Activated naive CD4-positive, alpha-beta T cell treated with Interleukin-2 at 50 U/mL for 16 hours (primary cell): ENCODE measurements at regions not wholly inside any gene's neighbourhood (a gene's known extent, or its start where the extent isn't known, plus 50 kb on each side); places are given as distances from the start of the nearest gene placed in this dataset.

ENCODE experiments used
- DNase-seq: peaks from one replicate; pipeline ENCODE4 v3.0.0-alpha.2; 2020

GRCh38 chr2:234673961-234674759 is 177.3 kb upstream of the ARL4C start:
- no peak for DNase-seq

GRCh38 chr2:234673501-234673900 is 176.6 kb upstream of the ARL4C start:
- no peak for DNase-seq

GRCh38 chr2:234672498-234673150 is 175.7 kb upstream of the ARL4C start:
- DNase-seq: no peak

DNA sequence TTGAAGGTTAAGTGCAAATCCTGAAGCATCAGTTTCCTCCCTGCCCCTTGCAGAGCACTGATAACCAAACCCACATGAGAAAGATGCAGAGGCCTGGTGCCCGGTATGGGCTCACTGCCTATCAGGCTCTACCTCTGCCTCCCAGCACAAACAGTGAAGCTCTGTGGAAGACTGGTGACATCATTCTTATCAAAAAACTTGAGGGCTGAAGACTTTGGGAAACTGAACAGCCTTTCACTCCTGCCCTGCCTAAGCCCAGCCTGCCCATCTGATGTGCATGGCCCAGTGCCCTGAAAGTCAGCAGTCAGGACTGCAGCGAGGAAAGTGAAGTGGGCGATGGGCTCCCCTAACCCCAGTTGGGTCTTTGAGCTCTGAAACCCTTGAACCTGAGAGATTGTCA is 174.8 kb upstream of the ARL4C start:
- DNase-seq: no peak

DNA sequence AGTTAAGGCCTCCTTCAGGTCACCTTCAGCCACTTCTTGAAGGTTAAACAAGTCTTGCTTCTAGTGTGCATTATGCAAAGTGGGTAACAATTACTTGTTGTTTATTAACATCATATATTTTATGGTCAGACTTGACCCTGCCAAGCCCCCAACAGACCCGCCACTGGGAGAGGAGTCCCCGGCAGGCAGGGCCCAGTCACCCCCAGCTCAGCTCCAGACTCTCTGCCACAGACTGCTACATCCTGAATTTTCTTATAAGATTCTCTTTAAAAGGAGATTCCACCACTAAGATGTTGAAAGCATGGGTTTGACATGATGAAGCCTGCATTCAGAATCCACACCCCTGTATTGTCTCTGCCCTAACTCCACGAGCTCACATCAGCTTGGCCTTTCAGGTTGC is 174.3 kb upstream of the ARL4C start:
- DNase-seq: no peak

- no peak for DNase-seq
Observed at GRCh38 chr2:234670806-234671205, 173.9 kb upstream of the ARL4C start.

DNA sequence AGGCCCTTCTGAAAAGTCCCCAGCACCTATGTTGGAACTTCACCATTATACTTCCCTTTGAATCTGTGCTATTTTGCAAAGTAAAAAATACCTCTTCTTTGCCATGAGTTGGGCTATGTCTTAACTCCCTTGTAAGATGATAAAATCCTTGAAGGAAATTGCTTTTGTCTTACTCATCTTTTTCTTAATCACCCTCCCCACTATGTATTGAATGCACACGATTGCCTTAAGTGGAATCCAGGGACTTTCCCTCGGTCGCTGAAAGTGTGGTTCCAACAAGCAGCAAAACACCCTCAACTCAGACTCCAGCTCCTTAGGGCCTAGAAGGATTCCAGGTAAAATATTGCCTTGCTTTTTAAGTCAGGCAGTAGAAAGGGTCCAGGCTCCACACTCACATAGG is 173.2 kb upstream of the ARL4C start:
- DNase-seq: no peak

GRCh38 chr2:234669621-234670020 is 172.7 kb upstream of the ARL4C start:
- no peak for DNase-seq

- no peak for DNase-seq
Observed at GRCh38 chr2:234669001-234669400, 172.1 kb upstream of the ARL4C start.

DNA sequence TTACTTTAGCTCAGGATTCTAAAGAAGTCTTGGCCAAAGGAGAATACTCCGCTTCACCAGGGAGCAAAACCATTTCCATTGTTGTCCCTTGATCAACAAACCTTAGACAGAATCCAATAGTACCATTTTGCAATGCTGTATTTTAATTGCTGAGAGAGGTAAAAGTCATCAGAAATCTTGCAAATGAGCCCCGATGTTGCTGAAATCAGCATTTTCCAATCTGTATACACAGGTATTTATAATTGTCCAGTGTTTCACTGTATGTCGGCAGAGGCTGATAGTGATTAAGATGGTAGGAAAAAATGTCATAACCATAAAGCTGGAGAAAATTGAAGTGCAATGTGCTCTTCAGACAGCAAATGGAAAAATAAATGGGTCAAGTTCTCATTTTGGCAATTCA is 170.0 kb upstream of the ARL4C start:
- DNase-seq: no peak

DNA sequence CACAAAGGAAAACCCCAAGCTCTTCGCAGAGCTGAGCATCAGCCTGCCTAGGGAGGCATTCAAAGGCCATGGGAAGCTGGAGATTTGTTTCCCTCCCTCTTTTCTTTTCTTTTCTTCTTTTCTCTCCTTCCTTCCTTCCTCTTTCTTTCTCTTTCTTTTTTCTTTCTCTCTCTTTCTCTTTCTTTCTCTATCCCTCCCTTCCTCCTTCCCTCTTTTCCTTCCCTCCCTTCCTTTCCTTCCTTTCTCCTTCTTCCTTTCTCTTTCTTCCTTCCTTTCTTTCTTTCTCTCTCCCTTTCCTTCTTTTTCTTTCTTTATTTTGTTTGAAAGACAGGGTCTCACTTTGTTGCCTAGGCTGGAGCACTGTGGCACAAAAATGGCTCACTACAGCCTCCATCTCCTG is 168.4 kb upstream of the ARL4C start:
- DNase-seq: no peak

DNA sequence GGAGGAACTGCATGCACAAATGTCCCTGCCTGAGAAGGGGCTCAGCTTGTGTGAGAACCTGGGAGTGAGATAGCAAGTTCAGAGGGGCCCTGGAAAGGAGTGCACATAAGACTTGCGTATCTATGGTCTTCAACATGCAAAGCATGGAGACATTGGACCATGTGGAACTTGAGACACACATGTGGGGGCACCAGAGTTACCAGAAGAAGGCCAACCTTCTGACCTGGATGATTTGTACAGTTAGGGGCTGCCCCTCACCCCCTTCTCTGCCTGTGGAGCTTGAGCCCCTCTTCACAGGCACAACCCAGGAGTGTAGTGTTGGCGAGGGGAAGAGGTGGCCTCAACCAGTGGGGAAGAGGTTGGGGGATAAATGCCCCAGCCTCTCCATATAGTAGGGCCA is 165.0 kb upstream of the ARL4C start:
- DNase-seq: no peak

- no peak for DNase-seq
Observed at GRCh38 chr2:234661175-234661574, 164.3 kb upstream of the ARL4C start.

GRCh38 chr2:234655706-234656105 is 158.8 kb upstream of the ARL4C start:
- DNase-seq: no peak

GRCh38 chr2:234650911-234651310 is 154.0 kb upstream of the ARL4C start:
- no peak for DNase-seq

- no peak for DNase-seq
Observed at GRCh38 chr2:234649951-234650350, 153.1 kb upstream of the ARL4C start.

DNA sequence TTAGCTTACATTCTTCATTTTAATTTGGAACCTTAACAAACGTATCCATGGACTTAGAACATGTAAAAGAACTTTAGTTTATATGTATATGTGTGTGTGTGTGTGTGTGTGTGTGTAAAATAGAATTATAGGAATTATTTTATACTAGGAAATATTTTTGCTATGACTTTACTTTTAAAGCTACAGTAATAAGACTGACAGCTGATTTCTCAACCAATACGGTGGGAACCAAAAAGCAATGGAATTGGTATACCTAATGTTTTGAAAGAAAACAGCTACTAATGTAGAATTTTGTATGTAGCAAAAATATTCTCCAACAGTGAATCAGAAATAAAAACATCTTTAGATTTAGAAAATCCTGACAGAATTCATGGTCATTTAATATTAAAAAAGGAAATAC is 146.5 kb upstream of the ARL4C start:
- DNase-seq: no peak

- no peak for DNase-seq
Observed at GRCh38 chr2:234641086-234641485, 144.2 kb upstream of the ARL4C start.

- no peak for DNase-seq
Observed at GRCh38 chr2:234640657-234641056, 143.8 kb upstream of the ARL4C start.

DNA sequence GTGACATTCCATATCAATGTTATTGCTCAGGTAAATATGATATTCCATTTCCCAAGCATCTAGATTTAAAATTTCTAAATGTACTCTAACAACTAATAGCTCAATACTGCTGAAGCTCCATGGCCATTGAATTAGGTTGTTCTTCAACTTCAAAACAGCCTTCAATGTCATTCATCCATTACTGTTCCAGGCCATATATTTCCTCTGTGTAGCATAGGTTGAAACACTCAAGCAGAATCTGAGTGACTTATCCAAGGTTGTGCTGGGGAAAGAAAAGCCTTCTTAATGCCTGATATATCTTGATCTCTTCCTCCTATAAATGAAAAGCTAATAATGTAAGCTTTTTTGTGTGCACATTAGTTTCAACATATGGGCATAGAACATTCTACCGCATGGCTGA is 142.1 kb upstream of the ARL4C start:
- DNase-seq: no peak

DNA sequence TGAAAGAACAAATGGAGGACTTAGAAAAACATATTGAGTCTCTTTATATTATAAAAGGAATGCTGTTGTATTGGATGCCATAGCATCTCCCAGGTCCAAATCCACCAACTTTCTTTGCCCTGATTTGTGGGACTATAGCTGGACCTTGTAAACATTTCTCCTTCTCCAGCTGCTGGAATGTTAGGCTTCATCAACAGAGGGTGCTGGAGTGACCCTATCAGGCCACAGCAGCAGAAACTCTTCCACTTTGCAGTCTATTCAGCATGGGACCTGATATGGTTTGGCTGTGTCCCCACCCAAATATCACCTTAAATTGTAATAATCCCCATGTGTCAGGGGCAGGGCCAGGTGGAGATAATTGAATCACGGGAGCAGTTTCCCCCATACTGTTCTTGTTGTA is 138.4 kb upstream of the ARL4C start:
- DNase-seq: no peak

DNA sequence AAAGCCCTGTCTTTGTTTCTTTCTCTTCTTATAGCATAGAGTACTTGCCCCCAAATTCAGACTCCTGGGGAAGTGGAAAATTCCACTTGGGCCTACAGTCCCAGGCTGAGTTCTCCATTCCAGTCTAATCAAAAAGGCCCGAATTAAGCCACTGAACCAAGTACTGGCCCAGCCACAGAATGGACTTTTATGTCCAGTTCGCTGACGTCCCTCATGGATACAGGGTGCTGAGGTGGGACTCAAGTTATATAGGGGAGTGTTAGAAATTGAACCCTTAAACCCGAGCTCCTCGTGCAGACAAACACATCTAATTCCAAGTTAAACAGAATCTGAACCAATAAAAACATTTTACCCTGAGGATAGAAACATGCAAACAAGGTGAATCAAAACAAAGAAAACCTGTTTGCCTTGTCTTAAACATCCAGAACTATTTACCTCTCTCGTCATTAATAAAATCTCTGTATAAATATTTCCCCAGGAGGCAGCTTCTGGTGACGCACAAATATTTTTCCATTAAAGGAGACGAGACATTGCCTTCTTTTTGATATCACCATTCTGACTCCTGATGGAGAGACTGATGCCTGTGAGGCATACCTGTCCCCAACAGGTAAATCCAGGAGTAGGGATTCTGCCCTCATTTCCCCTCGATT is 136.8 kb upstream of the ARL4C start:
- DNase-seq: no peak

- no peak for DNase-seq
Observed at GRCh38 chr2:234632527-234633391, 135.9 kb upstream of the ARL4C start.
